ENCODE measurements at regions not wholly inside any gene's neighbourhood (a gene's known extent, or its start where the extent isn't known, plus 50 kb on each side); places are given as distances from the start of the nearest gene placed in this dataset.

DNA sequence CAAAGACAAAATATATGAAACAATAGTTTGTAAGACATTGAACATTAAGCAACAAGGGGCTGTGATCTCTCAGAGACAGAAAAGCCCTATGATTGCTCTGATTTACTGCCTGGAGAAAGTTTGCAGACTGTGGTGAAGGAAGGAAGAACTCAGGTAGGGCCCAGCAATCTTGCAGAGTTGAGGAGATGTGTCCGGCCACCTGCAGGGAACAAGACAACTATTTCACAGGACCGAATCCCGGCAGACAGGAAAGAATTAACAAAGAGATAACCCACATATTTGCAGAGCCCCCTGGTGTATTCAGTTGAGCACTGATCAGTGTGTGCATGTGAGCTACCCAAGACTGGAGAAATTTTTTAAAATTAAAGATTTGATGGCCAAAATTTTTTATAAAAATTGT lies 58.3 kb upstream of the FMN2 start:
- H2AFZ ChIP-seq (ENCODE audit: low read length), result no peak overlapping the region
- no peak overlapping the region for H2BK20ac ChIP-seq (ENCODE audit: low read length)
- H3K36me3 ChIP-seq (ENCODE audit: control insufficient read depth in 2 of 4, insufficient read depth in 4 of 4, low read length in 3 of 4), result no peaks in the 10 kb centered on the region
- no peak overlapping the region for H3K14ac ChIP-seq (ENCODE audit: insufficient read length)
- POLR2A ChIA-PET (ENCODE audit: partially characterized antibody), result no interaction called here
- no peak overlapping the region for H2AK5ac ChIP-seq (ENCODE audit: low read depth, low read length)
- H4K8ac ChIP-seq (ENCODE audit: extremely low read depth, insufficient read depth, low read length), result no peak overlapping the region
- H3K23me2 ChIP-seq (ENCODE audit: low read depth, low read length), result no peaks in the 10 kb centered on the region
- no peaks in the 10 kb centered on the region for H3K79me2 ChIP-seq (ENCODE audit: control insufficient read depth in 1 of 2, insufficient read depth in 2 of 2, low read length in 2 of 2)
- DNase-seq (ENCODE audit: low read depth in 1 of 2, low spot score in 2 of 2), result no peak
- no peak overlapping the region for H3K27ac ChIP-seq (ENCODE audit: low read depth, low read length)
- H3K23ac ChIP-seq (ENCODE audit: insufficient read length), result no peak overlapping the region
- no peak overlapping the region for H3K4me2 ChIP-seq (ENCODE audit: insufficient read depth in 1 of 2, low read depth in 2 of 2, low read length in 2 of 2)
- H2BK15ac ChIP-seq (ENCODE audit: low read length), result no peak overlapping the region
- H3K4me3 ChIP-seq (ENCODE audit: extremely low read depth in 1 of 4, insufficient read depth in 2 of 4, low read depth in 3 of 4, low read length in 4 of 4), result no peak overlapping the region
- H3K27me3 ChIP-seq (replicated peaks in 1 of 4; ENCODE audit: control insufficient read depth in 3 of 4, extremely low read depth in 1 of 4, insufficient read depth in 3 of 4, low read length in 3 of 4), result no peaks in the 10 kb centered on the region
- CTCF ChIA-PET (ENCODE audit: partially characterized antibody), result interaction anchor here (0.6 to 2.4 kb wide), 6 partner anchors 8 to 1244 kb away, joined by 3 to 9 read pairs (median 4); no protein-coding TSS in a partner anchor
- no peak overlapping the region for H2BK120ac ChIP-seq (replicated peaks; ENCODE audit: low read depth, low read length)
- no peak overlapping the region for H2BK12ac ChIP-seq (ENCODE audit: low read depth, low read length)
- H4K91ac ChIP-seq (replicated peaks; ENCODE audit: insufficient read length, low read length), result no peak overlapping the region
- TF ChIP-seq RXRA (IDR thresholded peaks at IDR 0.05; ENCODE audit: insufficient read depth, low read depth, low read length) (no peak), SIN3A (conservative IDR thresholded peaks at IDR 0.05 in 1 of 2, IDR thresholded peaks at IDR 0.05 in 1 of 2; ENCODE audit: low read depth in 1 of 2, low read length in 2 of 2) (no peak), CREB1 (IDR thresholded peaks at IDR 0.05) (no peak), JUN (IDR thresholded peaks at IDR 0.05; ENCODE audit: low read depth, low read length) (no peak), EGR1 (IDR thresholded peaks at IDR 0.05; ENCODE audit: borderline replicate concordance, low read depth, low read length) (no peak), CHD2 (IDR thresholded peaks at IDR 0.05; ENCODE audit: low read length) (no peak), CTBP2 (IDR thresholded peaks at IDR 0.05; ENCODE audit: borderline replicate concordance, insufficient read depth, insufficient read length, low read length) (no peak), SIRT6 (IDR thresholded peaks at IDR 0.05; ENCODE audit: low read length) (no peak), NANOG (IDR thresholded peaks at IDR 0.05; ENCODE audit: insufficient read depth, low read depth, low read length, poor library complexity, severe bottlenecking) (no peak), BCL11A (IDR thresholded peaks at IDR 0.05; ENCODE audit: low read depth in 2 of 2, low read length in 2 of 2) (no peak), RFX5 (IDR thresholded peaks at IDR 0.05; ENCODE audit: borderline replicate concordance, low read depth, low read length) (no peak), RNF2 (IDR thresholded peaks at IDR 0.05; ENCODE audit: borderline replicate concordance, low read depth, low read length, missing control alignments, poor library complexity, severe bottlenecking) (no peak), GTF2F1 (IDR thresholded peaks at IDR 0.05; ENCODE audit: borderline replicate concordance, low read depth, low read length) (no peak), SP1 (IDR thresholded peaks at IDR 0.05; ENCODE audit: low read depth, low read length) (no peak), SP4 (IDR thresholded peaks at IDR 0.05; ENCODE audit: low read length) (no peak)
- H3K56ac ChIP-seq (replicated peaks; ENCODE audit: insufficient read length, low read depth, low read length), result no peak overlapping the region
- H3K4me1 ChIP-seq (replicated peaks in 1 of 4; ENCODE audit: control insufficient read depth in 3 of 4, insufficient read depth in 4 of 4, low read length in 3 of 4), result no peaks in the 10 kb centered on the region
- FAIRE-seq, result no peak
- H3K9me3 ChIP-seq (ENCODE audit: insufficient read depth in 2 of 2, low read depth in 1 of 2, low read length in 1 of 2), result 0 out of 4 replicates have a peak, but pooled peaks cover 0 to 2% of the 10 kb centered on the region in 2 experiments
- WGBS, 2 experiments (ENCODE audit: extremely low coverage in 1 of 2, insufficient coverage in 1 of 2, insufficient read length in 1 of 2, insufficient replicate concordance in 2 of 2, low coverage in 1 of 2, low lambda C conversion rate in 2 of 2, missing lambda C conversion rate in 1 of 2), result 80% methylated on average over 3 of the region's 3 CpGs; no CpG with 5 or more reads in 1 of the 2 experiments
- H3K79me1 ChIP-seq (ENCODE audit: low read depth, low read length), result no peaks in the 10 kb centered on the region
- H4K5ac ChIP-seq (ENCODE audit: insufficient read length, low read depth, low read length), result no peak overlapping the region
- no peak overlapping the region for H3K9ac ChIP-seq (replicated peaks in 1 of 4; ENCODE audit: extremely low read depth in 1 of 4, low read depth in 3 of 4, low read length in 3 of 4)
- H4K20me1 ChIP-seq (replicated peaks in 1 of 2; ENCODE audit: control insufficient read depth in 1 of 2, insufficient read depth in 2 of 2, low read length in 2 of 2), result no peaks in the 10 kb centered on the region
- H3K4ac ChIP-seq (replicated peaks; ENCODE audit: insufficient read length, low read depth, low read length), result no peak overlapping the region
- H3K18ac ChIP-seq (ENCODE audit: extremely low read depth, low read length), result no peak overlapping the region
- H2BK5ac ChIP-seq (ENCODE audit: low read depth, low read length), result no peak overlapping the region

Data from H1 (cell line).